ENCODE measurements at regions not wholly inside any gene's neighbourhood (a gene's known extent, or its start where the extent isn't known, plus 50 kb on each side); places are given as distances from the start of the nearest gene placed in this dataset.
A peak's percentile ranks its signal among the peaks of the same experiment; 100 is the strongest.

DNA sequence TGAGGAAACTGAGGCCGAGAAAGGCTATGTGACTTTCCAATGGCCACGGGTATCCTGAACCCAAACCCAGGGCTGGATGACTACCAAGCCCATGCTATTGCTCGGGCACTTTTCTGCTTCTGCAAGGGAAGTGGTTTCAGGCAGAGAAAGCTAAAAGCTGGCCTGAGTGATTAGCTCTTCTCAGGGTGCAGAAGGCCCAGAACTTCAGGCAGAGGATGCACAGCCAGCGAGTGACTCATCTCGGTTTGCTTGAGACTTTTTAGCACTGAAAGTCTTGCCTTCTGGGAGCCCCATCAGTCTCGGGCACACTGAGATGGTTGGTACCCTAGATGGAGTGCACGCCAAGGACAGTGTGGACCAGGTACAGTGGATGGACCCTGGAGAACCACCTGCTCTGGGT, 129.5 kb upstream of the SDK2 start:
- no peak for DNase-seq
- intact Hi-C loops (cut with DNase I) = no loop called here

DNA sequence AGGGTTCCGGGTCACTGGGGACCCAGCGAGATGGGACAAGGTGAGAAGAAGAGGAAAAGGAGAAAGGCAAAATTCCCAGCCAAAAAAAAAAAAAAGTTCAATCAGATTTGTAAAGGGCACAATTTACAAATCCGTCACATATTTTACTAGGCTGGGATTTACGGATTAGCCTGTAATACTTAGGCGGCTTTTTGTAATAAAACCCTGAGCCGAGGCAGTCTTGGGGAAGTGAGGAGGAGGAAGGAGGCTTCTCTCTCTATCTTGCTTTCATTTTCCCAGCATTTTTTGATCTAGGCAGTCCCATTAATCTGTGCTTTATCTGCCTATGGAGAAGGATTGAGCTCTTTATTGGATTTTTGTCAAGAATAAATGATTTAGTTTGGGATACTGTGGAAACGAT, 130.6 kb upstream of the SDK2 start:
- intact Hi-C loops (cut with DNase I) = no loop called here

GRCh38 chr17:73776351-73777130, 132.3 kb upstream of the SDK2 start:
- no peak for DNase-seq
- intact Hi-C loops (cut with DNase I) = no loop called here

More for the DNA sequence above, 130.6 kb upstream of the SDK2 start:
- no peak for DNase-seq

- no peak for DNase-seq
- intact Hi-C loops (cut with DNase I) = no loop called here
Observed at GRCh38 chr17:73777131-73777449, 132.8 kb upstream of the SDK2 start.

GRCh38 chr17:73782231-73782630, 138.0 kb upstream of the SDK2 start:
- DNase-seq = no peak
- intact Hi-C loops (cut with DNase I) = no loop called here

- DNase-seq = no peak
- intact Hi-C loops (cut with DNase I) = no loop called here
Observed at GRCh38 chr17:73782641-73783381, 138.6 kb upstream of the SDK2 start.

DNA sequence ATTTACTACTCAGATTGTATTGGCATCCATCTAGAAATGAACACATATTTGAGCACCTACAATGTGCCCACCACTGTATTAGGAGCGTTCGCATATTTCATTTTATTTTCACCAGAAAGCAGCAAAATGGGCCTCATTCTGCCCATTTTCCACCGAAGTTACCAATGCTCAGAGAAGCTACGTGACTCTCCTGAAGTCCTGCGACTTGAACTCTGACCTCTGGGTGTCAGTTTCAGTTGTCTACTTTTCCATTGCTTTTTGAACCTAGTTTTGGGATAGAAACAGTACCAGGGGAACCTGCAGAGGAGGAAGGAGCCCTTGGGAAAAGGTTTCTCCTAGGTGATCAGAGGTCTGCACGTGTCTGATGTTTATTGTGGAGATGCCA, 139.1 kb upstream of the SDK2 start:
- intact Hi-C loops (cut with DNase I) = no loop called here
- DNase-seq = no peak

DNA sequence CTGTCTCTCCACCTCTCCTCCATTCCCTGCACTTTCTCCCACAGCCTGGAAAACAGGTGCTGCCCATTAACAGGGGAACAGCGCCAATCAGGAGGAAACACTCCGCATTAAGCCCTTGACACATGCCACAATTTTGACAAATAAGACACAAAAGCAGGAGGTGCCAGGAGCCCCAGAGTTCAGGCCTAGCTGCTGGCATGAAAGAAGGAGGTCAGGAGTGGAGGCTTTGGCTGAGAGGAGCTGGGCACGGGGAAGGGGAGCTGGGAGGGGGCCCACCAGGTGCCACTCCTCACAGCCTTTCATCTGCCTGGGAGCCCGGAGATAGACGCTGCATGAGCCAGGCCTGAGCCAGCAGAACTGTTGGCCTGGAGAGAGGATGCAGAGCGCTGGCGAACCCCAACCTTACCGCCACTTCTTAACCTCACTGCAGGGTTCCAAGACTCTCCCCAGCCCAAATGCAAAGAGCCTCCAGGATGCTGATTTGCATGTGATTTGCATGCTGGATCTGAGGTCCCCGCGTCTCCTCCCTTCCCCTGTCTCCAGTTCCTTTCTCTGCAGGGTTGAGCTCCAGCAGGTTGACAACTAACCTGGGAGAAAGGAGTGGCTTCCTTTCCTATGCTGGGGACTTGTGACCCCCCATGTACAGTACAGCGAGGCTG, 139.8 kb upstream of the SDK2 start:
- DNase-seq = no peak
- intact Hi-C loops (cut with DNase I) = no loop called here

DNA sequence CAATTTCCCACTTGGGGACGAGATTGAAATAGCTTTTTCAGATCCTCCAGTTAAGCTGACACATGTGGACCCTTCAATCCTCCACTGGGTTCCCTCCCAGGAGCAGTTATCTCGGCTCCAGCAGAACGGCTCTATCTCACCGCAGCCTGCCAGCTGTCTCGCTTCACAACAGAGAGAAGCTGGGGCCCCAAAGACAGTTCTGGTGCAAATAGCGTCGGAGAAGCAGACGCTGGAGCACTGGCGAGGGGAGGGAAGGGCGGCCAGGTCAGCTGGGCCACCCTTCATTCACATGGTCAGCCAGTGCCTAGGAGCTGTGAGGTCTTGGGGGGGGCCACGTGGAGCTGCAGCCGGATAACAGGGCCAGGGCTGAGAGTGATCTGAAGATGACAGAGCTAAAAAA, 141.3 kb upstream of the SDK2 start:
- no peak for DNase-seq
- intact Hi-C loops (cut with DNase I) = no loop called here

- intact Hi-C loops (cut with DNase I) = no loop called here
- DNase-seq = peak in 2 of 42 donors; percentile 5 to 24
Observed at GRCh38 chr17:73785958-73786743, 141.9 kb upstream of the SDK2 start.

DNA sequence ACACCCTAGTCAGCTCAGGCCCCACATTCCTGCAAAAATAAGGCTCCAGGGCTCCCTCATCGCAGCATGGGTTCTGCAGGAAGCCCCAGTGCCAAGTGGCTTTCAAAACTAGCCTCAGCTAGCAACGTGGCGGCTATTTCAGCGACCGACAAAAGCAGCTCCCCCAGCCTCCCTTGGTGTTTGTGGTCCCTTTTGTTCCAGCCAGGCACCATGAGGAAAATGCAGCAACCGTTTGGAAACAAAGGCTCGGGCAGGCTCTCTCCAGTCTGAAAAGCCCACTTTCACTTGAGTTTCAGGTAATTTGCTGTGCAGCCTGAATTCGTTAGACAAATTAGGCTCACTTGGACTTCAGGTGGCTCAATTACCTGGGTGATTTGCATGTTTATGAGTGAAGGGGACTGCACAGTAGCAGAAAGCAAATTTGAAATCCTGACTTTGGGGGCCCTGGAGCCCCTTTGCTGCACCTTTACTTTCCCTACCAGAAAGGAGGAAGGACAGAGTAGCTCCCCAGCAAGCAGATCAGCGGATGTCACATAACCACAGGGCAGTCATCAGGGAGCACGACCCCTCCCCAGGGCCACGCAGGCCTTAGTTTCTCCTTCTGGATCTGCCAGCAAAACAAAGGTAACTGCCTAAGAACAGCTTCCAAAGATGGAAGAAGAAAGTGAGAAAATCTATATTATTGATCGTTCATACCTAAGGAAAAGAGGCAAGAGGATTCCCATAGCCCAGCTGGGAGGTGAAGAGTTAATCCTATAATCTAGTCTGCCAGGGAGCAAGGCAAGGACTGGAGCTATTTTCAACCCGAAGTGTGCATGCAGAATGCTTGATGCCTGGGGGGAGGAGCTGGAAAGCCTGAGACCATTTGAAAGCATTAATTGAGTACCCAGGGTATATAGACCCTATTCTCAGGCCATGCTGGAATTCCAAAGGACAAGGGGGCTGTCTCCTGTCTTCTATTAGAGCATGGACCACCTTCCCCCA, 143.1 kb upstream of the SDK2 start:
- intact Hi-C loops (cut with DNase I) = no loop called here
- DNase-seq = peak in 1 of 42 donors; percentile 18

GRCh38 chr17:73788111-73788510, 143.9 kb upstream of the SDK2 start:
- DNase-seq = no peak
- intact Hi-C loops (cut with DNase I) = no loop called here

DNA sequence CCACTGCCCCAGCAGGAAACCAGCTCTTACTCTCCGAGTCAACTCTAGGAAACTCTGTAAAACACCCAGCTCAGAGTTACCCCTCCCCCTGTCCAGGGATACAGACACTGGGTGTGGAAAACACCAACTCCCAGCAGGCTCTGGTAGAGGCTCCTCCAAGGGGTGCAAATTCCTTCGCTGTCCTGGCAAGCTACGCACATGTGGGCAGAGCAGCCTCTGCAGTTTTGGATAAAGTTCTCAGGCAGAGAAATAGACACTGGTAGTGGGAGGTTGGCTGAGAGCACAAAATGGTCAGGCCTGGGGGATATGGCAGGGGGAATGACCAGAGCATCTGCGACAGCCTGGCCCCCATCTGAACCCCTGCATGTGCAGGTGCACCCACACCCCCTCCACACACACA, 146.9 kb upstream of the SDK2 start:
- no peak for DNase-seq
- intact Hi-C loops (cut with DNase I) = no loop called here

DNA sequence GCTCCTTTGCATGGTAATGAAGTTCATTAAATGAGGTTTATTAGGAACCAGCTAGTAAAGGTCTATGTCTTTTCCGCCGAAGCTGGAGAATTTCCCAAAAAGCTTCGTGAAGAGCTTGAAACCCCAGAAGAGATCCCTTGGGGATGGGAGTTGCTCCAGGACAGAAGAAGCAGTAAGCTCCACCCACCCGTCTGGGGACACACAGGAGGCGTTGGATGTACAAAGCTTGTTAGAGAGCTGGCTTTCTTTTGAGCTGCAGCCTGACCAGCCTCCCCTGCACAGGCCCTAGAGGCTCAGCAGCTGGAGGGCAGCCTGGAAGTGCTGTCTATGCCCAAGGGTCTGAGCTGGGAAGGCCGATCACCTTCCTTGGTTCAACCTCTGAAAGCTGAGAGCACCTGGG, 147.4 kb upstream of the SDK2 start:
- intact Hi-C loops (cut with DNase I) = no loop called here
- DNase-seq = no peak

DNA sequence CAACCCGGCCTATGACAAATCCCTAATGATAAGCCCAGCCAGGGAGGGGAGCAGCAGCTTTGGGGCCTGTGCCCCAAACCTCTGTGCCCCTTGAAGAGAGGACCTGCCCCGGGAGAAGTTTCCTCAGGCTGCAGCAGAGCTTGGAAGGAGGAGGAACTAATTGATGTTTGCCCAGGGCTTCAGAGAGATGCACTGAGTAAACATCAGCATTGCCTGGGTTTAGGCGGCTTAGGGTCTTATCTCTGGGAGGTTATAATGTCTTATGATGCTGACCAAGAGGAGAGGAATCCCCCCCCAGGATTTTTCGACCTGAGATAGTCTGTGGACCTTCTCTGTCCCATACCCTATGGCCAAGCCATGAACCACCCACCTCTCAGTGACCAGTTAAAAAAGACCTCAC, 148.7 kb upstream of the SDK2 start:
- intact Hi-C loops (cut with DNase I) = no loop called here
- no peak for DNase-seq

- intact Hi-C loops (cut with DNase I) = no loop called here
Observed at GRCh38 chr17:73794336-73794735, 150.1 kb upstream of the SDK2 start.

DNA sequence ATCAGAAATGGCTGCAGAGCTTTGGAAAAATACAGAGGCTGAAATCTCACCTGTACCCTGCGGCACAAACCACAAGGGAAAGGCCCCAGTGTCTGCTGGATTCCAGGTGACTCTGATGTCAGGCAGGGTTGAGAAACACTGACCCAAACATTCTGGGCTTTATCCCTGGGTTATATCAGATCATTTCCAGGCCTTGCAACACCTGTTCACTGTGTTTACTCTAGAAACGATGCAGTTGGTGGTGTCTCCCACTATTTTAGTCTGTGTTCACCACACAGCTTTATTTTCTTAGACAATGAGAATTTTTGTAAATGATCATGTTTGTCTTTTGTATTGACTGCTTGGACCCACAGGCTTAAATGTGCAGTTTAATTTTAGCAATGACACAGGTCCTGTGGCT, 151.5 kb upstream of the SDK2 start:
- intact Hi-C loops (cut with DNase I) = no loop called here
- no peak for DNase-seq

More at GRCh38 chr17:73794336-73794735, 150.1 kb upstream of the SDK2 start:
- no peak for DNase-seq

- no peak for DNase-seq
- intact Hi-C loops (cut with DNase I) = no loop called here
Observed at GRCh38 chr17:73797594-73798110, 153.4 kb upstream of the SDK2 start.

Measured in head of caudate nucleus (tissue), 42 donors.